Psoas muscle (tissue), 7 donors: ENCODE measurements at regions not wholly inside any gene's neighbourhood (a gene's known extent, or its start where the extent isn't known, plus 50 kb on each side); places are given as distances from the start of the nearest gene placed in this dataset.

Experiments
- ATAC-seq, 4 donors: fragments of 200-7000 bp; cut with Tn5 transposase; one replicate each; pipeline ENCODE4 v1.9.1; 2020; ENCODE audit warnings: moderate library complexity in 3 of 4, mild to moderate bottlenecking in 2 of 4
- DNase-seq, 2 donors: peaks; one replicate each; pipeline ENCODE4 v3.0.0-alpha.2; 2020
- H3K27ac ChIP-seq: fragments of 200-600 bp; one replicate; pipeline ENCODE4 v1.8.0; 2022
- H3K27me3 ChIP-seq, 3 donors: fragments of 200-600 bp in 1 of 3; one replicate each; pipeline versions ENCODE4 v1.6.1 to v1.8.0; 2013 to 2022; ENCODE audit warnings: low read length in 2 of 3, mild to moderate bottlenecking in 2 of 3, moderate library complexity in 1 of 3; ENCODE audit not compliant: insufficient read depth in 3 of 3
- H3K36me3 ChIP-seq, 2 donors: fragments of 200-600 bp in 1 of 2; one replicate each; pipeline versions ENCODE4 v1.6.1 to v1.8.0; 2013 to 2022; ENCODE audit warnings: low read depth in 1 of 2, mild to moderate bottlenecking in 1 of 2, moderate library complexity in 1 of 2; ENCODE audit not compliant: insufficient read depth in 1 of 2
- H3K4me1 ChIP-seq: fragments of 200-600 bp; one replicate; pipeline ENCODE4 v1.8.0; 2022
- H3K4me3 ChIP-seq: fragments of 200-600 bp; one replicate; pipeline ENCODE4 v1.8.0; 2022; ENCODE audit warnings: mild to moderate bottlenecking
- H3K9me3 ChIP-seq: fragments of 200-600 bp; one replicate; pipeline ENCODE4 v1.8.0; 2022
- WGBS, 3 donors: extraction: QIAGEN DNeasy Blood & Tissue Kit; methylation state at CpG; one replicate each; pipeline versions ENCODE4 v1.1.6 to v1.1.7; 2013; 5-methylcytosine and 5-hydroxymethylcytosine counted together
- intact Hi-C, 2 donors: fragments of 100-400 bp; cut with DNase I; formaldehyde crosslinking; loops; one replicate each; pipeline versions ENCODE4 v1.11.0 to v1.14.2; 2022
- TF ChIP-seq, protein P1 (sequence below): fragments of 200-600 bp; IDR thresholded peaks from one replicate; pipeline ENCODE4 v1.8.0; 2022; ENCODE audit warnings: antibody characterized with exemption
- donor health status: healthy with polysubstance abuse.
- donor health status: DM: no; HTN: no; CAD: no; lungs with moderate emphysema.
- donor health status: Bipolar disorder and iron deficiency.
- donor health status: healthy.
- donor health status: DM: yes; HTN: yes; CAD: no.
- donor health status: DM: no; HTN: no; CAD: no.
- donor health status: DM: yes; HTN: yes; CAD: no.

DNA sequence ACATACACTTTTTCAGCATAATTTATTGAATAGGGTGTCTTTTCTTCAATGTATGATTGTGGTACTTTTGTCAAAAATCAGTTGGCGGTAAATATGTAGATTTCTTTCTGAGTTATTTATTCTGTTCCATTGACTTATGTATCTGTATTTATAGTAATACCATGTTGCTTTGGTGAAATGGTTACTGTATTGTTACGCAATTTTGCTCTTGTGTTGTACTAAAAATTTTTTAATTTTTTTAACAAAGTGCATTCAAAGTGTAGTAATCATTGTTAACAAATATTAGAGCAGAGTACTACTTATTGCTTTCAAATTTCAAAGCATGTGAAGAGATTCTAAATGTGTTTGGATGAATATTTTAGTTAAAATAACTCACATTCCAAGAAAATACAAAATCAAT is 915.4 kb downstream of the PCDH19 start:
- WGBS, 3 donors: 86 to 93% (median 91%) methylated on average over 2 of the region's 2 CpGs
- Histone ChIP-seq H3K27ac (no peak overlapping the region), H3K36me3 (no peaks in the 10 kb centered on the region), H3K4me1 (no peaks in the 10 kb centered on the region), H3K9me3 (peaks cover 4% of the 10 kb centered on the region), H3K27me3 (no peaks in the 10 kb centered on the region), H3K4me3 (no peak overlapping the region)
- TF ChIP-seq, protein P1, sequence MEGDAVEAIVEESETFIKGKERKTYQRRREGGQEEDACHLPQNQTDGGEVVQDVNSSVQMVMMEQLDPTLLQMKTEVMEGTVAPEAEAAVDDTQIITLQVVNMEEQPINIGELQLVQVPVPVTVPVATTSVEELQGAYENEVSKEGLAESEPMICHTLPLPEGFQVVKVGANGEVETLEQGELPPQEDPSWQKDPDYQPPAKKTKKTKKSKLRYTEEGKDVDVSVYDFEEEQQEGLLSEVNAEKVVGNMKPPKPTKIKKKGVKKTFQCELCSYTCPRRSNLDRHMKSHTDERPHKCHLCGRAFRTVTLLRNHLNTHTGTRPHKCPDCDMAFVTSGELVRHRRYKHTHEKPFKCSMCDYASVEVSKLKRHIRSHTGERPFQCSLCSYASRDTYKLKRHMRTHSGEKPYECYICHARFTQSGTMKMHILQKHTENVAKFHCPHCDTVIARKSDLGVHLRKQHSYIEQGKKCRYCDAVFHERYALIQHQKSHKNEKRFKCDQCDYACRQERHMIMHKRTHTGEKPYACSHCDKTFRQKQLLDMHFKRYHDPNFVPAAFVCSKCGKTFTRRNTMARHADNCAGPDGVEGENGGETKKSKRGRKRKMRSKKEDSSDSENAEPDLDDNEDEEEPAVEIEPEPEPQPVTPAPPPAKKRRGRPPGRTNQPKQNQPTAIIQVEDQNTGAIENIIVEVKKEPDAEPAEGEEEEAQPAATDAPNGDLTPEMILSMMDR: no peak
- no peak for ATAC-seq
- intact Hi-C loops: no loop called here
- DNase-seq: no peak

DNA sequence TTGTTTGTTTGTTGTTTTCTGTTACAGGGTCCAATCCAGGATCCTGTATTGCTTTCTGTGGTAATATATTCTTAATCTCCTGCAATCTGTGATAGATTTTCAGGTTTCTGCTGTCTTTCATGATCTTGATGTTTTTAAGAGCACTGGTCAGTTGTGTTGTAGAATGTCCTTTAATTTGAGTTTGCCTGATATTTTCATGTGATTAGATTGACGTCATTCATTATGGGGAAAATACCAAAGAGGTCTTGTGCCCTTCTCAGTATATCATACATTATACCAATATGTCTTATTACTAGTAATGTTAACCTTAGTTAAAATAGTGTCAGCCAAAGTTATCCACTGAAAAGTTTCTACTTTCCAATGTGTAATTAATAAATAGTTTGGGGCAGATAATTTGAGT is 929.3 kb downstream of the PCDH19 start:
- no peak for DNase-seq
- TF ChIP-seq, protein P1: no peak
- Histone ChIP-seq H3K27ac (no peak overlapping the region), H3K9me3 (no peaks in the 10 kb centered on the region), H3K36me3 (no peaks in the 10 kb centered on the region), H3K4me1 (no peaks in the 10 kb centered on the region), H3K27me3 (no peaks in the 10 kb centered on the region), H3K4me3 (no peak overlapping the region)
- intact Hi-C loops: no loop called here
- WGBS, 3 donors: 54 to 86% (median 74%) methylated on average over 1 of the region's 1 CpG
- ATAC-seq: no peak

DNA sequence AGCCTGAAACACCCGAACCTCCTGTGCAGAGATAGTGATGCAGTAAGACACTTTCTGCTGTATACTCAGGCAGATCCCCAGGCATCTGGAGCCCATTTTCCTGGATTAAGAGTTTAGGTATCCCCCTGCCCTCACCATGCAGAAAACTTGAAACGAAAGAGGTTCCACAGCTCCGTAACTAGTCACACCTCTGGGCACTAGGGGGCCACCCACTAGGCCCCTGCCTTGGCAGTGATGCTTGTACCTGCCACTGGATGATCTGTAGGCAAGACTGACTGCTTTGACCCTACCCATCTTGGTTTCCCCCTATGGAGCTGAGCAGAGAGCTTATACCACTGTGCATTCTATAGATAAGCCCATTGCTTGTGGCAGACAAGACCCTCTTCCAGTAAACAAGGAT is 940.6 kb downstream of the PCDH19 start:
- WGBS, 3 donors: 56 to 87% (median 77%) methylated on average over 3 of the region's 3 CpGs
- Histone ChIP-seq H3K27me3 (peaks cover 0 to 5% (median 0%) of the 10 kb centered on the region in 3 donors), H3K4me3 (no peak overlapping the region), H3K27ac (no peak overlapping the region), H3K4me1 (no peaks in the 10 kb centered on the region), H3K9me3 (no peaks in the 10 kb centered on the region), H3K36me3 (no peaks in the 10 kb centered on the region)
- ATAC-seq (no peak), DNase-seq (no peak)
- intact Hi-C loops: no loop called here
- TF ChIP-seq, protein P1: no peak

DNA sequence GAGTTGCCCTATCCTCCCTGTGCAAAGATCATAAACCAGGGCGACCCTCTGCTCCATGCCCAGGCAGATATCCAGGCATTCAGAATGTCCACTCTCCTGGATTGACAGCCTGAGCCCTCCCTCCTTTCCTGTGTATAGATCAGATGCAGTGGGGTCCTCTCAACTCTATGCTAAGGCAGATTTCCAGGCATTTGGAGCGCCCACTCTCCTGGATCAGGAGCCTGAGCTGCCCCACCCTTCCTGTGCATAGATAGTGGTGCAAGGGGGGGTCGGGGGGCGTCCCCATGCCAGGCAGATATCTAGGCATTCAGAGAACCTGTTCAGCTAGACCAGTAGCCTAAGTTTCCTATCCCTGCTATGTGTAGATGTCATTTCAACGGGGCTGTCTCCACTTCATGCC is 941.1 kb downstream of the PCDH19 start:
- intact Hi-C loops: no loop called here
- H3K9me3 ChIP-seq: no peaks in the 10 kb centered on the region
- TF ChIP-seq, protein P1: no peak
- no peaks in the 10 kb centered on the region for H3K36me3 ChIP-seq
- no peaks in the 10 kb centered on the region for H3K4me1 ChIP-seq
- 37 to 73% (median 50%) methylated on average over 3 to 5 of the region's 5 CpGs for WGBS, 3 donors
- DNase-seq (no peak), ATAC-seq (no peak)
- H3K4me3 ChIP-seq: no peak overlapping the region
- H3K27ac ChIP-seq: no peak overlapping the region
- H3K27me3 ChIP-seq: peaks cover 0 to 5% (median 0%) of the 10 kb centered on the region in 3 donors

DNA sequence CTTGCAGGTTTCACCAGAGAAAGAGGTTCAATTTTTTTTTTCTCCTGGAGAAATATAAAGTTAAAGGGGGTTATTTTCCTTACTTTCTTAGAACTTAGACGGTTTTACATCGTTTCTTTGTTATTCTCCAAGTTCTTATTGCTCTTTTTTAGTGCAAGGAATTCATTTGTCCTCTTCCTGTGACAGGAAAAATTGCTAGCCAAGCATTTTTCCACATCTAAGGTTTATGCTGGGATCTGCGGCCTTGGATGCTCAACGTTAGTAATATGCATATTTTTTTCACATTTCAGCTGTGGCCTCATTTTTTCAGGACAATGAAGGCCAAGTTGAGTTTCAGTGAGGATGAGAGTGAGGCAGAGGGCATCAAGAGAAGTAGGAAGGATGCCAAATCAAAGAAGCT is 948.9 kb downstream of the PCDH19 start:
- TF ChIP-seq, protein P1: no peak
- 36 to 47% (median 45%) methylated on average over 4 of the region's 4 CpGs for WGBS, 3 donors
- H3K9me3 ChIP-seq: no peaks in the 10 kb centered on the region
- H3K27me3 ChIP-seq: peaks cover 0 to 5% (median 0%) of the 10 kb centered on the region in 3 donors
- no peaks in the 10 kb centered on the region for H3K4me1 ChIP-seq
- no peak overlapping the region for H3K4me3 ChIP-seq
- intact Hi-C loops: no loop called here
- H3K27ac ChIP-seq: no peak overlapping the region
- ATAC-seq (no peak), DNase-seq (no peak)
- H3K36me3 ChIP-seq: no peaks in the 10 kb centered on the region
